OCI-LY7 (cell line): ENCODE measurements at regions not wholly inside any gene's neighbourhood (a gene's known extent, or its start where the extent isn't known, plus 50 kb on each side); places are given as distances from the start of the nearest gene placed in this dataset.

Experiments used
- BruUV-seq: library from RNA; stranded (reverse); fragments of 400-500 nt; replicated peaks from 2 replicates; lab custom pipeline; 2021; lab: Mats Ljungman, UMichigan
- CTCF ChIA-PET: fragments of 300-600 bp; sonication (Branson Sonifier 250); formaldehyde crosslinking; loops from one replicate; lab custom pipeline; 2022; ENCODE audit warnings: antibody characterized with exemption; ENCODE audit not compliant: unreplicated experiment; lab: Charles Lee
- POLR2A ChIA-PET: fragments of 300-600 bp; sonication (Branson Sonifier 250); formaldehyde crosslinking; loops from one replicate; lab custom pipeline; 2022; ENCODE audit warnings: antibody characterized with exemption; lab: Charles Lee
- DNase-seq: peaks from one replicate; pipeline ENCODE4 v3.0.0-alpha.2; 2015; ENCODE audit warnings: low spot score
- H2AFZ ChIP-seq: fragments of 200-600 bp; sonication (generic), shearing (Covaris generic); 2 replicates; pipeline ENCODE4 v1.6.1; 2014; ENCODE audit warnings: mild to moderate bottlenecking, antibody characterized with exemption, low read length, moderate library complexity
- H3K27ac ChIP-seq: fragments of 200-600 bp; sonication (generic); 2 replicates; pipeline ENCODE4 v1.5.1; 2014; ENCODE audit warnings: mixed run types, low read depth, mild to moderate bottlenecking, moderate library complexity, low read length, inconsistent platforms; ENCODE audit not compliant: poor library complexity, severe bottlenecking
- H3K36me3 ChIP-seq: fragments of 200-600 bp; sonication (generic); 2 replicates; pipeline ENCODE4 v1.6.1; 2014; ENCODE audit warnings: mild to moderate bottlenecking, antibody characterized with exemption, low read length, moderate library complexity, mixed read lengths; ENCODE audit not compliant: insufficient read depth
- H3K4me1 ChIP-seq: fragments of 200-600 bp; sonication (generic); 2 replicates; pipeline ENCODE4 v1.5.1; 2014; ENCODE audit warnings: mild to moderate bottlenecking, low read length; ENCODE audit not compliant: insufficient read depth, poor library complexity, severe bottlenecking
- H3K4me2 ChIP-seq: fragments of 200-600 bp; sonication (generic); 2 replicates; pipeline ENCODE4 v1.6.1; 2014; ENCODE audit warnings: mild to moderate bottlenecking, low read length
- H3K4me3 ChIP-seq: fragments of 200-600 bp; sonication (generic); 2 replicates; pipeline ENCODE4 v1.5.1; 2014; ENCODE audit warnings: mild to moderate bottlenecking, low read depth, low read length; ENCODE audit not compliant: poor library complexity, severe bottlenecking
- H3K79me2 ChIP-seq: fragments of 200-600 bp; sonication (generic); 2 replicates; pipeline ENCODE4 v1.6.1; 2016; ENCODE audit warnings: low read depth, mild to moderate bottlenecking, low read length, moderate library complexity, mixed read lengths; ENCODE audit not compliant: insufficient read depth
- H3K9me2 ChIP-seq: fragments of 200-600 bp; sonication (generic); 2 replicates; pipeline ENCODE4 v1.6.1; 2016; ENCODE audit warnings: mild to moderate bottlenecking, low read length, mixed read lengths; ENCODE audit not compliant: insufficient read depth
- H3K9me3 ChIP-seq: fragments of 200-600 bp; sonication (generic); 2 replicates; pipeline ENCODE4 v1.6.1; 2014; ENCODE audit warnings: mild to moderate bottlenecking, mixed run types, low read length, mixed read lengths
- H4K20me1 ChIP-seq: fragments of 200-600 bp; sonication (generic); 2 replicates; pipeline ENCODE4 v1.6.1; 2014; ENCODE audit warnings: mild to moderate bottlenecking, antibody characterized with exemption, low read length, moderate library complexity, mixed read lengths; ENCODE audit not compliant: insufficient read depth
- EZH2phosphoT487 ChIP-seq: fragments of 200-600 bp; sonication (generic); IDR thresholded peaks from 2 replicates; pipeline ENCODE4 v1.6.1; 2018; ENCODE audit warnings: low read depth, borderline replicate concordance, mild to moderate bottlenecking, mixed run types, antibody characterized with exemption, low read length, moderate library complexity, mixed read lengths
- intact Hi-C: fragments of 100-400 bp; cut with micrococcal nuclease; formaldehyde crosslinking; loops from one replicate; pipeline ENCODE4 v1.10.0; 2022; ENCODE audit not compliant: unreplicated experiment
- TF ChIP-seq, protein P1 (sequence below): fragments of 200-600 bp; sonication (generic); conservative IDR thresholded peaks from 2 replicates; pipeline ENCODE4 v1.5.1; 2014; ENCODE audit warnings: mild to moderate bottlenecking, antibody characterized with exemption, low read length, moderate library complexity, mixed read lengths

DNA sequence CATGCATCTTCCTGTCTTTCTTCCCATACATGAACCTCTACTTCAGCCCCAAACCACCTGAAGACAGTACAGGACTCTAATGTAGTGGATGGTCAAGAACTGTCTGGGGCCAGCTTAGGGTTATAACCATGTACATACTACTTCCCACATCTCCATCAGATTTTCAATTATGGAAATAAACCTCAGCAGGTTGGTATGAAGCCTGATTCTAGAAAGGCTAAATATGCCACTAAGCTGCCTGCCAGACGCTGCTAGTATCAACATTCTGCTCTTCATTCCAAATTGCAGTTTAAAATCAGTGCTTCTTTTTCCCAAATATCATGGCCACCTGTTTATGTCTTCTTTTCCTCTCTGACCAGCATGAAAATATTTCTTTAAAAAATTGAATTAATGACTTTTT is 99.2 kb upstream of the ID4 start:
- no TSS peak for BruUV-seq
- Histone ChIP-seq H3K4me3 (no peak overlapping the region), H3K9me3 (no peaks in the 10 kb centered on the region), H3K79me2 (no peaks in the 10 kb centered on the region), H3K36me3 (no peaks in the 10 kb centered on the region; the same call in 1 of the 2 replicates), H2AFZ (no peak overlapping the region), H4K20me1 (no peaks in the 10 kb centered on the region), H3K9me2 (no peaks in the 10 kb centered on the region), H3K4me2 (no peak overlapping the region), H3K27ac (no peak overlapping the region), H3K4me1 (peaks cover 6% of the 10 kb centered on the region)
- intact Hi-C loops = no loop called here
- DNase-seq = no peak
- TF ChIP-seq EZH2phosphoT487 = no peak
- TF ChIP-seq, protein P1, sequence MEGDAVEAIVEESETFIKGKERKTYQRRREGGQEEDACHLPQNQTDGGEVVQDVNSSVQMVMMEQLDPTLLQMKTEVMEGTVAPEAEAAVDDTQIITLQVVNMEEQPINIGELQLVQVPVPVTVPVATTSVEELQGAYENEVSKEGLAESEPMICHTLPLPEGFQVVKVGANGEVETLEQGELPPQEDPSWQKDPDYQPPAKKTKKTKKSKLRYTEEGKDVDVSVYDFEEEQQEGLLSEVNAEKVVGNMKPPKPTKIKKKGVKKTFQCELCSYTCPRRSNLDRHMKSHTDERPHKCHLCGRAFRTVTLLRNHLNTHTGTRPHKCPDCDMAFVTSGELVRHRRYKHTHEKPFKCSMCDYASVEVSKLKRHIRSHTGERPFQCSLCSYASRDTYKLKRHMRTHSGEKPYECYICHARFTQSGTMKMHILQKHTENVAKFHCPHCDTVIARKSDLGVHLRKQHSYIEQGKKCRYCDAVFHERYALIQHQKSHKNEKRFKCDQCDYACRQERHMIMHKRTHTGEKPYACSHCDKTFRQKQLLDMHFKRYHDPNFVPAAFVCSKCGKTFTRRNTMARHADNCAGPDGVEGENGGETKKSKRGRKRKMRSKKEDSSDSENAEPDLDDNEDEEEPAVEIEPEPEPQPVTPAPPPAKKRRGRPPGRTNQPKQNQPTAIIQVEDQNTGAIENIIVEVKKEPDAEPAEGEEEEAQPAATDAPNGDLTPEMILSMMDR = no peak
- ChIA-PET CTCF (no interaction called here), POLR2A (interaction anchor here (0.7 kb wide), 2 partner anchors 207 to 585 kb away, joined by 3 to 4 read pairs; no protein-coding TSS in a partner anchor)

DNA sequence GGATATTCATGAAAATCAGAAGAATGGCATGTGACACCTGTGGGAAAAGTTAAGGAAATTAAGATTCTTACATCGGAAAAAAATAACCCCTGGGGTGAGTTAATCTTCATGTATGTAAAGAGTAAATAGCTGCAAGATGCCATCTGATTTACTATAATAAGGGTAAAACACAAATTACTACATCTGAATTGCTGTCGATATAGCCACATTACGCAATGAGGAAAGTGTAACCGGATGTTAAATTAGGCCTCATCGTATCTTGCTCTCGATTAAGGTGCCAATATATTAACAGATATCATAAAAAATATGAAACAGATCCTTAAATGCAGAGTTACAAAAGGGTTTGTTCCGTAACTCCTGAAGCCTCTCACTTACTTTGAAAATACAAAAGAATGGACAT is 87.4 kb upstream of the ID4 start:
- no peaks in the 10 kb centered on the region for H3K4me1 ChIP-seq
- no TSS peak for BruUV-seq
- no peaks in the 10 kb centered on the region for H3K9me3 ChIP-seq
- H3K36me3 ChIP-seq = no peaks in the 10 kb centered on the region
- H3K27ac ChIP-seq = no peak overlapping the region
- H2AFZ ChIP-seq = no peak overlapping the region
- POLR2A ChIA-PET = interaction anchor here (1.1 kb wide), 1 partner anchor 16 kb away, joined by 5 read pairs; no protein-coding TSS in a partner anchor
- no peak for TF ChIP-seq EZH2phosphoT487
- TF ChIP-seq, protein P1 = no peak
- H3K4me3 ChIP-seq = no peak overlapping the region
- no peaks in the 10 kb centered on the region for H3K79me2 ChIP-seq
- CTCF ChIA-PET = no interaction called here
- H3K4me2 ChIP-seq = no peak overlapping the region
- H3K9me2 ChIP-seq = no peaks in the 10 kb centered on the region
- DNase-seq = no peak
- no peaks in the 10 kb centered on the region for H4K20me1 ChIP-seq
- intact Hi-C loops = no loop called here

DNA sequence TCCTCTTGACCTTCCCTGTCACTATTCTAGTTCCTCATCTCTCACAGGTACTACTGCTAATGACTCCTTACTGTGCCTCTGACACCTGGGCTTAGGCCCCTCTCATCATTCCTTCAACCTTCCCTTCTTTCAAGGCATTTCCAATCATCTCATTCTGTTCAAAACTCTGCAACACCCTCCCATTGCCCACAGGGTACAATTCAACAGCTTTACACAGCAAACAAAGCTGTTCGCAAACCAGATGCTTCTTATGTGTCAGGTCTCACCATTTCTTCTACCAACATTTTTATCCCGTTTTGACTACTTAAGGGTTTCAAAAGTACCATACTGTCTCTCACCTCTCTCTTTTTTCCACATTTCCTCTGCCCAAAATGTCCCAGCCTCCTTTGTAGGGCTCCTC is 84.4 kb upstream of the ID4 start:
- Histone ChIP-seq H3K4me3 (no peak overlapping the region), H4K20me1 (no peaks in the 10 kb centered on the region), H2AFZ (no peak overlapping the region), H3K79me2 (no peaks in the 10 kb centered on the region), H3K9me2 (no peaks in the 10 kb centered on the region), H3K9me3 (no peaks in the 10 kb centered on the region), H3K36me3 (no peaks in the 10 kb centered on the region), H3K27ac (no peak overlapping the region), H3K4me2 (no peak overlapping the region), H3K4me1 (no peaks in the 10 kb centered on the region)
- no peak for DNase-seq
- TF ChIP-seq, protein P1 = no peak
- no TSS peak for BruUV-seq
- CTCF ChIA-PET = no interaction called here
- POLR2A ChIA-PET = interaction anchor here (1.0 kb wide), 1 partner anchor 120 kb away, joined by 3 read pairs; no protein-coding TSS in a partner anchor
- intact Hi-C loops = no loop called here
